Immature natural killer cell (primary cell): ENCODE measurements at regions not wholly inside any gene's neighbourhood (a gene's known extent, or its start where the extent isn't known, plus 50 kb on each side); places are given as distances from the start of the nearest gene placed in this dataset.
"Not testable (repeated sequence)": the region's sequence is repeated elsewhere in the genome, so short reads cannot be mapped to it uniquely, and the experiment has no call there.

ENCODE experiments used
- DNase-seq, 3 donors: peaks; one replicate each; pipeline ENCODE4 v3.0.0; 2022; ENCODE audit warnings: mixed read lengths in 1 of 3
- H3K27ac Mint-ChIP-seq, 6 donors: one replicate each; pipeline ENCODE4 v1.8.0; 2020; ENCODE audit warnings: mixed read lengths in 6 of 6, mild to moderate bottlenecking in 5 of 6, inconsistent platforms in 4 of 6, moderate library complexity in 3 of 6
- H3K27me3 Mint-ChIP-seq, 3 donors: one replicate each; pipeline ENCODE4 v1.8.0; 2020 to 2021; ENCODE audit warnings: low read depth in 3 of 3, mild to moderate bottlenecking in 3 of 3, mixed read lengths in 3 of 3, moderate library complexity in 3 of 3, inconsistent platforms in 1 of 3
- H3K36me3 Mint-ChIP-seq, 3 donors: one replicate each; pipeline ENCODE4 v1.8.0; 2020; ENCODE audit warnings: mixed read lengths in 3 of 3, inconsistent platforms in 2 of 3, mild to moderate bottlenecking in 2 of 3
- H3K4me1 Mint-ChIP-seq, 2 donors: one replicate each; pipeline ENCODE4 v1.8.0; 2020; ENCODE audit warnings: inconsistent platforms in 2 of 2, mild to moderate bottlenecking in 2 of 2, mixed read lengths in 2 of 2, moderate library complexity in 1 of 2
- H3K4me3 Mint-ChIP-seq, 5 donors: one replicate each; pipeline ENCODE4 v1.8.0; 2020; ENCODE audit warnings: mild to moderate bottlenecking in 5 of 5, mixed read lengths in 5 of 5, inconsistent platforms in 3 of 5, moderate library complexity in 3 of 5
- H3K9me3 Mint-ChIP-seq, 6 donors: one replicate each; pipeline ENCODE4 v1.8.0; 2020; ENCODE audit warnings: mild to moderate bottlenecking in 6 of 6, mixed read lengths in 6 of 6, inconsistent platforms in 4 of 6, moderate library complexity in 3 of 6

GRCh38 chr12:67765776-67766766 is 117.5 kb downstream of the DYRK2 start:
- no peak for DNase-seq
- H3K27me3 Mint-ChIP-seq = peaks cover 0 to 2% (median 0%) of the 10 kb centered on the region in 3 donors
- no peak overlapping the region for H3K4me3 Mint-ChIP-seq
- H3K36me3 Mint-ChIP-seq = peaks cover 0 to 4% (median 0%) of the 10 kb centered on the region in 3 donors
- H3K27ac Mint-ChIP-seq = no peak overlapping the region
- H3K4me1 Mint-ChIP-seq = no peaks in the 10 kb centered on the region
- H3K9me3 Mint-ChIP-seq = peaks cover 0 to 2% (median 0%) of the 10 kb centered on the region in 6 donors

DNA sequence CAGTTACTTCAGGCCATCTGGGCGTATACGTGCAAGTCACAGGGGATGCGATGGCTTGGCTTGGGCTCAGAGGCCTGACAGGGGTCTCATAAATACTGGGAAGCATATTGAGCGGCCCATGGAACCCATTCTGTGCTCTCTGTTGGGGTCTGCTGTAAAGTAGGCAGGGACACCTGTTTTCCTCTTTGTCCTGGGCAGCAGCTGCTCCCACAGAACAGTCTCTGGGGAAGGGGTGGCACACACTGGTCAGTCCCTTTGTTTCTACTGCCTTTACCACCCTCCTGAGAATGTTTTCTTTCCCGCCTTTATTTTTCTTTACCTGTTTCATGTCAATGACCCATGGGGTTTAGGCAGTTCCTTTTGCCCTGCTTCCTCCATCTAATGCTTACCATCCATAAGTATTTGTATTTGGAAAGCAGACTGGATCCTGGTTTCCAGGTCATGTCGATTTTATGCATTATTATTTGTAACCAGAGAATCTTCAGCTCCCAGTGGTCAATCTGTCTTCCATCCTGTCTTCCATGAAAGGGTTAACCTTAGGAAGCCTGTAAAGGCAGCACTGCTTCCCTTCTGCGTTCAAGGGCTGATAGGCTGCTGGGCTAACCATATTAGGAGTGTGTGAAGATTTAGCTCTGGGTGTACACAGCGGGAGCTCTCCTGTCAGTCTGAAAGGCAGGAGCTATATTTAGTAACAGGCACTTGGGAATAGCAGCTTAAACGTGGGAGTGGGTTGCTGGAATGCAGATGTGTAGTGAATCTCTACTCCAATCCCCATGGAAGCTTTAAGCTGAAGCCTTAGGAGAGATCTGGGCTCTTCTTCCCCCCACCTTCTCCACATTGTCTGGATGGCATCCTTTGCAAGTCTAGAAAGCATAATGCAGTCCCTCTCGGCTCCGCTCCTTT is 124.0 kb downstream of the DYRK2 start:
- Mint-ChIP-seq H3K9me3 (peaks cover 0 to 2% (median 0%) of the 10 kb centered on the region in 6 donors), H3K4me3 (no peak overlapping the region), H3K4me1 (no peaks in the 10 kb centered on the region), H3K27ac (no peak overlapping the region), H3K27me3 (peaks cover 0 to 3% (median 2%) of the 10 kb centered on the region in 3 donors), H3K36me3 (no peaks in the 10 kb centered on the region)
- no peak for DNase-seq

GRCh38 chr12:67773896-67774295 is 125.4 kb downstream of the DYRK2 start:
- Mint-ChIP-seq H3K9me3 (peaks cover 0 to 2% (median 0%) of the 10 kb centered on the region in 6 donors), H3K27ac (no peak overlapping the region), H3K4me3 (no peak overlapping the region), H3K4me1 (no peaks in the 10 kb centered on the region), H3K36me3 (no peaks in the 10 kb centered on the region), H3K27me3 (peaks cover 0 to 3% (median 2%) of the 10 kb centered on the region in 3 donors)
- DNase-seq = no peak

- Mint-ChIP-seq H3K27me3 (peaks cover 0 to 3% (median 0%) of the 10 kb centered on the region in 3 donors), H3K27ac (no peak overlapping the region), H3K4me1 (no peaks in the 10 kb centered on the region), H3K9me3 (peaks cover 0 to 2% (median 0%) of the 10 kb centered on the region in 6 donors), H3K36me3 (no peaks in the 10 kb centered on the region), H3K4me3 (no peak overlapping the region)
- DNase-seq = no peak
Measured at GRCh38 chr12:67774983-67775587, 126.5 kb downstream of the DYRK2 start.

DNA sequence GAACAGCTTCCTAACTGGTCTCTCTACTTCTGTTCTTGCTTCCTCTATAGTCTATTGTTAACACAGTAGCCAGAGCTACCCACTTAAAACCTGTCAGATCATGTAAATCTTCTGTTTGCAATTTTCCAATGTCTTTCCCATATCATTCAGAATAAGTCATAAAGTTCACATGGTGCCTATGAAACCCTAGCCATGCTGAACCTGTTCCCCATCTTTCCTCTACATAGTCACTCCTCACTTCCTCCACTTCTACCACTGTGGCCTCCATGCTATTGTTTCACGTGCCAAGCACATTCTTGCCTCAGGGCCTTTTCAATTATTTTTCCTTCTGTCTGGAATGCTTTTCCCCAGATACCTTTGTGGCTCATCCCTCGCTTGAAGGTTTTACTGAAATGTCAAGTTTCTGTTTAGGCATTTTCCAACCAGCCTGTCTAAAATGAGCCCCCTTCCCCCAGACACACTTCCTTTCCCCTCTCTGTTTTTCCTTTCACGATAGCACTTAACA is 132.1 kb downstream of the DYRK2 start:
- no peak overlapping the region for H3K4me3 Mint-ChIP-seq
- H3K27ac Mint-ChIP-seq = no peak overlapping the region
- H3K9me3 Mint-ChIP-seq = no peaks in the 10 kb centered on the region
- no peaks in the 10 kb centered on the region for H3K36me3 Mint-ChIP-seq
- no peak for DNase-seq
- peaks cover 0 to 3% of the 10 kb centered on the region in 2 donors for H3K4me1 Mint-ChIP-seq
- H3K27me3 Mint-ChIP-seq = peaks cover 0 to 4% (median 0%) of the 10 kb centered on the region in 3 donors

GRCh38 chr12:67782573-67782972 is 134.0 kb downstream of the DYRK2 start:
- no peak overlapping the region for H3K4me3 Mint-ChIP-seq
- no peaks in the 10 kb centered on the region for H3K9me3 Mint-ChIP-seq
- H3K4me1 Mint-ChIP-seq = peaks cover 0 to 3% of the 10 kb centered on the region in 2 donors
- H3K27me3 Mint-ChIP-seq = peaks cover 0 to 5% (median 0%) of the 10 kb centered on the region in 3 donors
- H3K36me3 Mint-ChIP-seq = no peaks in the 10 kb centered on the region
- no peak overlapping the region for H3K27ac Mint-ChIP-seq
- no peak for DNase-seq

DNA sequence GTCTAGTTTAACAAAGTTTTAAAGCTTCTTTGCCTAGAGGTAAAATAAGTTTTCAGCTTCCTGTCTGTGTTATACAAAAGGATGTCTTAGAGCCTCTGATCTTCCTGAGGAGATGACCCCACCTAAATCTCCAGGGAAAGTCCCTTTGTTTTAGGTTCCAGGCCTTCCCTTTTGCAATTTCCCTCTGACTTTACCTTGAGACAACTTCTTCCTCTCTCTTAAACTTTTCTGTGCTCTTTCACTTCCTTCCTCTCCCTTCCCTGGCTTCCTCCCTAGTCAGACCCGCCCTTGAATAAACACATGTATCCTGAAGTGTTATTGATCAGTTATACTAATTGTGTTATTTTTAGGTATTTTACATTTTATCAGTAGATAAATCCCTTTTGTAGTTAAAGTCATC is 134.8 kb downstream of the DYRK2 start:
- no peak for DNase-seq
- H3K27me3 Mint-ChIP-seq = peaks cover 0 to 5% (median 2%) of the 10 kb centered on the region in 3 donors
- no peaks in the 10 kb centered on the region for H3K36me3 Mint-ChIP-seq
- H3K9me3 Mint-ChIP-seq = no peaks in the 10 kb centered on the region
- H3K27ac Mint-ChIP-seq = no peak overlapping the region
- H3K4me1 Mint-ChIP-seq = peaks cover 0 to 3% of the 10 kb centered on the region in 2 donors
- H3K4me3 Mint-ChIP-seq = no peak overlapping the region

GRCh38 chr12:67784831-67785230 is 136.3 kb downstream of the DYRK2 start:
- no peak overlapping the region for H3K4me3 Mint-ChIP-seq
- H3K27me3 Mint-ChIP-seq = peaks cover 0 to 5% (median 2%) of the 10 kb centered on the region in 3 donors
- peaks cover 0 to 3% of the 10 kb centered on the region in 2 donors for H3K4me1 Mint-ChIP-seq
- H3K9me3 Mint-ChIP-seq = no peaks in the 10 kb centered on the region
- no peak overlapping the region for H3K27ac Mint-ChIP-seq
- DNase-seq = no peak
- H3K36me3 Mint-ChIP-seq = no peaks in the 10 kb centered on the region

GRCh38 chr12:67786086-67786485 is 137.5 kb downstream of the DYRK2 start:
- no peaks in the 10 kb centered on the region for H3K9me3 Mint-ChIP-seq
- no peak overlapping the region for H3K27ac Mint-ChIP-seq
- no peaks in the 10 kb centered on the region for H3K36me3 Mint-ChIP-seq
- no peak overlapping the region for H3K4me3 Mint-ChIP-seq
- H3K27me3 Mint-ChIP-seq = peaks cover 0 to 5% (median 2%) of the 10 kb centered on the region in 3 donors
- H3K4me1 Mint-ChIP-seq = peaks cover 0 to 3% of the 10 kb centered on the region in 2 donors
- no peak for DNase-seq

- no peak for DNase-seq
- H3K9me3 Mint-ChIP-seq = peaks cover 0 to 7% (median 0%) of the 10 kb centered on the region in 6 donors
Measured at GRCh38 chr12:67788118-67788517, 139.6 kb downstream of the DYRK2 start.

DNA sequence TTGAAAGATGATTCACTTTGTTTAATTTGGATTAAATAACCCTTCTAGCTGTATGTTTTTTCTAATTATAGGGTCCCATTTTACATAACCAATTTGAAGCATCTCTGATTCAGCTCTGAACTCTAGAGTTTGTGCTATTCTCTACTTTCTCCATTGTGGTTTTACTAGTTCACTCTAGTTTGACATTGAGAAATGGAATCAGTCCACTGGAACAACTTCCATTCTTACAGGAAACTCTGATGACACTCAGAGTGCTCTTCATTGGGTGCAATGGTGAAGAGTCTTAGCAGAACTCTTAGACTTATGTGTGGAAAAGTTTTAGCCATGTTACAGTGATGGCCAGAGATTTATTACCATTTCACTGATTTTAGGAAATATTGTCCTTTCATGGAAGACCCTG is 140.7 kb downstream of the DYRK2 start:
- H3K27me3 Mint-ChIP-seq = peaks cover 2 to 13% (median 3%) of the 10 kb centered on the region in 3 donors
- H3K4me1 Mint-ChIP-seq = no peaks in the 10 kb centered on the region
- H3K4me3 Mint-ChIP-seq = no peak overlapping the region
- peaks cover 0 to 7% (median 0%) of the 10 kb centered on the region in 3 donors for H3K36me3 Mint-ChIP-seq
- peaks cover 0 to 7% (median 0%) of the 10 kb centered on the region in 6 donors for H3K9me3 Mint-ChIP-seq
- no peak overlapping the region for H3K27ac Mint-ChIP-seq
- no peak for DNase-seq

More at GRCh38 chr12:67788118-67788517, 139.6 kb downstream of the DYRK2 start:
- peaks cover 0 to 7% (median 0%) of the 10 kb centered on the region in 3 donors for H3K36me3 Mint-ChIP-seq
- peaks cover 2 to 10% (median 3%) of the 10 kb centered on the region in 3 donors for H3K27me3 Mint-ChIP-seq
- H3K27ac Mint-ChIP-seq = no peak overlapping the region
- H3K4me1 Mint-ChIP-seq = peaks cover 0 to 3% of the 10 kb centered on the region in 2 donors
- H3K4me3 Mint-ChIP-seq = no peak overlapping the region

DNA sequence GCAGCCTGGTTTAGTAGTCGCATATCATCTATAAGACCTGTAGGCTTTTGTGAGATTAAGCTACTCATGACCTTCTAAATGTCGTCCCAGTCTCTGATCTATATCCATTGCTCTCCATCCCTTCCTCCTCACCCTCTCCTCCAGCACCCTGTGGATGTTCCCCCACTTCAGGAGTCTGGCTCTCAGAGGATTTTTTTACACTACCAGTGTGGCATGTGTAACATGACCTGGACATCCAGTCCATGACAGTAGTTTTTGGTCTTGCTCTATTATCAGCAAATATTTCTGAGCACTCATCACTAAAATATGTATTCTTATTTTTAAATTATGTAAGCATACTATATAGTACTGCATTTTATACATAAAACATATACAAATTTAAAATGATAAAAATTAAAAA is 142.1 kb downstream of the DYRK2 start:
- Mint-ChIP-seq H3K9me3 (peaks cover 0 to 7% (median 0%) of the 10 kb centered on the region in 6 donors), H3K4me1 (no peaks in the 10 kb centered on the region), H3K4me3 (no peak overlapping the region), H3K27me3 (peaks cover 2 to 13% (median 3%) of the 10 kb centered on the region in 3 donors), H3K36me3 (peaks cover 0 to 7% (median 4%) of the 10 kb centered on the region in 3 donors), H3K27ac (no peak overlapping the region)
- no peak for DNase-seq

GRCh38 chr12:67791362-67791761 is 142.8 kb downstream of the DYRK2 start:
- DNase-seq, H3K27ac Mint-ChIP-seq, H3K4me3 Mint-ChIP-seq, H3K4me1 Mint-ChIP-seq, H3K9me3 Mint-ChIP-seq, H3K36me3 Mint-ChIP-seq: not testable (repeated sequence)
- H3K27me3 Mint-ChIP-seq = peaks cover 2 to 13% (median 5%) of the 10 kb centered on the region in 3 donors
